Keratinocyte (primary cell): ENCODE measurements at regions not wholly inside any gene's neighbourhood (a gene's known extent, or its start where the extent isn't known, plus 50 kb on each side); places are given as distances from the start of the nearest gene placed in this dataset.

Experiments used
- EZH2 ChIP-seq: IDR thresholded peaks from one replicate; pipeline ENCODE4 v1.6.1; 2012; ENCODE audit warnings: inconsistent platforms, mild to moderate bottlenecking, low read length, moderate library complexity
- TF ChIP-seq, protein P1 (sequence below), 3 experiments: IDR thresholded peaks in 1 of 3; conservative IDR thresholded peaks in 1 of 3; optimal IDR thresholded peaks in 1 of 3; 2 replicates in 2 of 3; 3 replicates in 1 of 3; pipeline versions ENCODE3 to v1.5.1; 2011; ENCODE audit warnings: low read length in 3 of 3, mild to moderate bottlenecking in 3 of 3, moderate library complexity in 2 of 3, control low read depth in 1 of 3, inconsistent platforms in 1 of 3; ENCODE audit not compliant: insufficient read depth in 2 of 3; ENCODE audit errors: extremely low read depth in 1 of 3

GRCh38 chr15:46567968-46568367 is 933.1 kb downstream of the SQOR start:
- TF ChIP-seq, protein P1, sequence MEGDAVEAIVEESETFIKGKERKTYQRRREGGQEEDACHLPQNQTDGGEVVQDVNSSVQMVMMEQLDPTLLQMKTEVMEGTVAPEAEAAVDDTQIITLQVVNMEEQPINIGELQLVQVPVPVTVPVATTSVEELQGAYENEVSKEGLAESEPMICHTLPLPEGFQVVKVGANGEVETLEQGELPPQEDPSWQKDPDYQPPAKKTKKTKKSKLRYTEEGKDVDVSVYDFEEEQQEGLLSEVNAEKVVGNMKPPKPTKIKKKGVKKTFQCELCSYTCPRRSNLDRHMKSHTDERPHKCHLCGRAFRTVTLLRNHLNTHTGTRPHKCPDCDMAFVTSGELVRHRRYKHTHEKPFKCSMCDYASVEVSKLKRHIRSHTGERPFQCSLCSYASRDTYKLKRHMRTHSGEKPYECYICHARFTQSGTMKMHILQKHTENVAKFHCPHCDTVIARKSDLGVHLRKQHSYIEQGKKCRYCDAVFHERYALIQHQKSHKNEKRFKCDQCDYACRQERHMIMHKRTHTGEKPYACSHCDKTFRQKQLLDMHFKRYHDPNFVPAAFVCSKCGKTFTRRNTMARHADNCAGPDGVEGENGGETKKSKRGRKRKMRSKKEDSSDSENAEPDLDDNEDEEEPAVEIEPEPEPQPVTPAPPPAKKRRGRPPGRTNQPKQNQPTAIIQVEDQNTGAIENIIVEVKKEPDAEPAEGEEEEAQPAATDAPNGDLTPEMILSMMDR (optimal IDR thresholded peaks at IDR 0.05 in 1 of 3, IDR thresholded peaks at IDR 0.05 in 1 of 3, conservative IDR thresholded peaks at IDR 0.05 in 1 of 3; ENCODE audit: extremely low read depth in 1 of 3, insufficient read depth in 2 of 3, low read length in 3 of 3): no peak
- no peak for TF ChIP-seq EZH2
